SK-N-SH (cell line): ENCODE measurements at regions not wholly inside any gene's neighbourhood (a gene's known extent, or its start where the extent isn't known, plus 50 kb on each side); places are given as distances from the start of the nearest gene placed in this dataset.

Source experiments
- CTCF ChIA-PET: fragments of 300-600, 350-600 bp; formaldehyde crosslinking; extraction: SDS; loops from one replicate; lab custom pipeline; 2021; lab: Yijun Ruan, JAX
- POLR2A ChIA-PET: fragments of 350-600 bp; sonication (Branson Sonifier 250); formaldehyde crosslinking; extraction: SDS; loops from one replicate; lab custom pipeline; 2020; ENCODE audit warnings: antibody characterized with exemption, inconsistent platforms; lab: Yijun Ruan, JAX
- DNase-seq: peaks from one replicate; pipeline ENCODE4 v3.0.0; 2012
- H2AFZ ChIP-seq: fragments of 200-600 bp; sonication (generic); 2 replicates; pipeline ENCODE4 v1.8.1; 2016; ENCODE audit warnings: antibody characterized with exemption, mild to moderate bottlenecking, low read depth
- H3F3A ChIP-seq: fragments of 200-600 bp; sonication (generic); replicated peaks from 2 replicates; pipeline ENCODE3; 2016; ENCODE audit warnings: antibody characterized with exemption, mild to moderate bottlenecking; ENCODE audit not compliant: insufficient read depth
- H3K27ac ChIP-seq, 2 experiments: fragments of 200-500 bp in 1 of 2; fragments of 200-600 bp in 1 of 2; sonication (Bioruptor generic) in 1 of 2; sonication (generic), shearing (Covaris generic) in 1 of 2; 2 replicates each; pipeline versions ENCODE4 v1.5.1 to v1.6.1; 2014 to 2016; ENCODE audit warnings: low read depth in 2 of 2, inconsistent platforms in 1 of 2, low read length in 1 of 2, mild to moderate bottlenecking in 1 of 2, mixed read lengths in 1 of 2
- H3K27me3 ChIP-seq: fragments of 200-600 bp; sonication (generic), shearing (Covaris generic); 2 replicates; pipeline ENCODE4 v1.6.1; 2016; ENCODE audit warnings: mixed run types; ENCODE audit not compliant: insufficient read depth
- H3K36me3 ChIP-seq, 2 experiments: fragments of 200-500 bp in 1 of 2; fragments of 200-600 bp in 1 of 2; sonication (Bioruptor generic) in 1 of 2; sonication (generic) in 1 of 2; replicated peaks in 1 of 2; 2 replicates each; pipeline versions ENCODE3 to v1.5.1; 2014 to 2016; ENCODE audit warnings: low read length in 1 of 2, mild to moderate bottlenecking in 1 of 2; ENCODE audit not compliant: insufficient read depth in 2 of 2, control insufficient read depth in 1 of 2
- H3K4me1 ChIP-seq, 2 experiments: fragments of 200-500 bp in 1 of 2; fragments of 200-600 bp in 1 of 2; sonication (Bioruptor generic) in 1 of 2; sonication (generic), shearing (Covaris generic) in 1 of 2; 2 replicates each; pipeline versions ENCODE4 v1.5.1 to v1.6.1; 2014 to 2016; ENCODE audit warnings: low read depth in 1 of 2, low read length in 1 of 2, mixed run types in 1 of 2; ENCODE audit not compliant: insufficient read depth in 2 of 2, control insufficient read depth in 1 of 2
- H3K4me2 ChIP-seq: fragments of 200-600 bp; sonication (generic), shearing (Covaris generic); 2 replicates; pipeline ENCODE4 v1.6.1; 2017; ENCODE audit warnings: mixed run types
- H3K4me3 ChIP-seq, 2 experiments: fragments of 200-500 bp in 1 of 2; fragments of 200-600 bp in 1 of 2; sonication (Bioruptor generic) in 1 of 2; sonication (generic), shearing (Covaris generic) in 1 of 2; 2 replicates each; pipeline versions ENCODE4 v1.5.1 to v1.8.1; 2014 to 2016; ENCODE audit warnings: low read depth in 2 of 2, inconsistent platforms in 1 of 2, low read length in 1 of 2, mild to moderate bottlenecking in 1 of 2, mixed read lengths in 1 of 2, moderate library complexity in 1 of 2
- H3K79me2 ChIP-seq: fragments of 200-600 bp; sonication (generic); 2 replicates; pipeline ENCODE4 v1.8.1; 2017; ENCODE audit warnings: mild to moderate bottlenecking; ENCODE audit not compliant: insufficient read depth
- H3K9ac ChIP-seq: fragments of 200-600 bp; sonication (generic); 2 replicates; pipeline ENCODE4 v1.6.1; 2017; ENCODE audit warnings: mixed run types
- H3K9me2 ChIP-seq: fragments of 200-600 bp; sonication (generic); 2 replicates; pipeline ENCODE4 v1.6.1; 2017; ENCODE audit warnings: mixed run types
- H3K9me3 ChIP-seq: fragments of 200-600 bp; sonication (generic); 2 replicates; pipeline ENCODE4 v1.6.1; 2017; ENCODE audit warnings: mixed run types, mild to moderate bottlenecking, moderate library complexity
- H4K20me1 ChIP-seq: fragments of 200-600 bp; sonication (generic); 2 replicates; pipeline ENCODE4 v1.6.1; 2017; ENCODE audit warnings: mild to moderate bottlenecking, mixed run types; ENCODE audit not compliant: insufficient read depth
- CHD2 ChIP-seq: fragments of 150-350 bp; IDR thresholded peaks from 2 replicates; pipeline ENCODE4 v1.6.1; 2018; ENCODE audit warnings: low read length; ENCODE audit not compliant: partially characterized antibody
- CTCF ChIP-seq: fragments of 200-600 bp; sonication (generic); IDR thresholded peaks from 2 replicates; pipeline ENCODE4 v1.6.1; 2017; ENCODE audit warnings: antibody characterized with exemption, mild to moderate bottlenecking, moderate library complexity
- EP300 ChIP-seq, 2 experiments: IDR thresholded peaks; 2 replicates each; pipeline versions ENCODE4 v1.4.0 to v1.6.1; 2012; ENCODE audit warnings: borderline replicate concordance in 1 of 2, low read depth in 1 of 2, low read length in 1 of 2
- FOXJ3 ChIP-seq: sonication (generic); formaldehyde crosslinking; IDR thresholded peaks from 2 replicates; pipeline ENCODE4 v1.5.1; 2020; ENCODE audit warnings: mild to moderate bottlenecking, missing genetic modification reagents
- FOXM1 ChIP-seq: IDR thresholded peaks from 2 replicates; pipeline ENCODE4 v1.4.0; 2012; ENCODE audit warnings: low read depth, mild to moderate bottlenecking
- GABPA ChIP-seq: IDR thresholded peaks from 2 replicates; pipeline ENCODE4 v1.4.0; 2012; ENCODE audit warnings: low read depth, mild to moderate bottlenecking
- JUND ChIP-seq: IDR thresholded peaks from 2 replicates; pipeline ENCODE4 v1.4.0; 2012
- NFIC ChIP-seq: IDR thresholded peaks from 2 replicates; pipeline ENCODE4 v1.4.0; 2012; ENCODE audit warnings: borderline replicate concordance
- POLR2AphosphoS5 ChIP-seq: IDR thresholded peaks from 2 replicates; pipeline ENCODE4 v1.6.1; 2012; ENCODE audit warnings: low read depth, low read length
- RAD21 ChIP-seq: IDR thresholded peaks from 2 replicates; pipeline ENCODE4 v1.6.1; 2012; ENCODE audit warnings: mild to moderate bottlenecking, low read length
- REST ChIP-seq: IDR thresholded peaks from 2 replicates; pipeline ENCODE4 v1.6.1; 2012; ENCODE audit warnings: mild to moderate bottlenecking, low read depth, low read length, moderate library complexity
- SIN3A ChIP-seq: IDR thresholded peaks from 2 replicates; pipeline ENCODE4 v1.6.1; 2012; ENCODE audit warnings: low read depth, mild to moderate bottlenecking, low read length, moderate library complexity, borderline replicate concordance
- TAF1 ChIP-seq: IDR thresholded peaks from 2 replicates; pipeline ENCODE4 v1.6.1; 2012; ENCODE audit warnings: low read depth, mild to moderate bottlenecking, low read length, moderate library complexity, borderline replicate concordance
- USF1 ChIP-seq: IDR thresholded peaks from 2 replicates; pipeline ENCODE4 v1.4.0; 2012; ENCODE audit warnings: low read depth, borderline replicate concordance
- ZBTB33 ChIP-seq: IDR thresholded peaks from 2 replicates; pipeline ENCODE4 v1.4.0; 2012; ENCODE audit warnings: low read depth, borderline replicate concordance
- WGBS: methylation state at CpG from one replicate; pipeline ENCODE4 v1.1.6; 2017; ENCODE audit warnings: low lambda C conversion rate; 5-methylcytosine and 5-hydroxymethylcytosine counted together
- TF ChIP-seq, protein P1 (sequence below): fragments of 150-350 bp; IDR thresholded peaks from 2 replicates; pipeline ENCODE4 v1.6.1; 2017; ENCODE audit warnings: antibody characterized with exemption, low read length, low read depth, borderline replicate concordance
- TF ChIP-seq, protein P2 (sequence below): IDR thresholded peaks from 2 replicates; pipeline ENCODE4 v1.4.0; 2012; ENCODE audit warnings: low read depth

GRCh38 chr18:68399721-68400120 lies 315.2 kb downstream of the TMX3 start:
- H4K20me1 ChIP-seq = no peaks in the 10 kb centered on the region
- DNase-seq = no peak
- TF ChIP-seq FOXM1 (no peak), CTCF (no peak), CHD2 (no peak), ZBTB33 (no peak), SIN3A (no peak), NFIC (no peak), EP300 (IDR thresholded peaks at IDR 0.05; ENCODE audit: borderline replicate concordance in 1 of 2, low read depth in 1 of 2, low read length in 1 of 2) (no peak), POLR2AphosphoS5 (no peak), RAD21 (no peak), REST (no peak), JUND (no peak), GABPA (no peak), TAF1 (no peak), USF1 (no peak), FOXJ3 (CRISPR knock-in tag) (no peak)
- TF ChIP-seq, protein P1, sequence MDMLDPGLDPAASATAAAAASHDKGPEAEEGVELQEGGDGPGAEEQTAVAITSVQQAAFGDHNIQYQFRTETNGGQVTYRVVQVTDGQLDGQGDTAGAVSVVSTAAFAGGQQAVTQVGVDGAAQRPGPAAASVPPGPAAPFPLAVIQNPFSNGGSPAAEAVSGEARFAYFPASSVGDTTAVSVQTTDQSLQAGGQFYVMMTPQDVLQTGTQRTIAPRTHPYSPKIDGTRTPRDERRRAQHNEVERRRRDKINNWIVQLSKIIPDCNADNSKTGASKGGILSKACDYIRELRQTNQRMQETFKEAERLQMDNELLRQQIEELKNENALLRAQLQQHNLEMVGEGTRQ = no peak
- TF ChIP-seq, protein P2, sequence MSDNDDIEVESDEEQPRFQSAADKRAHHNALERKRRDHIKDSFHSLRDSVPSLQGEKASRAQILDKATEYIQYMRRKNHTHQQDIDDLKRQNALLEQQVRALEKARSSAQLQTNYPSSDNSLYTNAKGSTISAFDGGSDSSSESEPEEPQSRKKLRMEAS = no peak
- no peaks in the 10 kb centered on the region for H3K27me3 ChIP-seq
- H2AFZ ChIP-seq = no peak overlapping the region
- 0 out of 2 replicates have a peak, but pooled peaks cover 4% of the 10 kb centered on the region for H3K9me3 ChIP-seq
- no peak overlapping the region for H3K4me2 ChIP-seq
- no peaks in the 10 kb centered on the region for H3K36me3 ChIP-seq
- no peaks in the 10 kb centered on the region for H3K9me2 ChIP-seq
- ChIA-PET CTCF (no interaction called here), POLR2A (no interaction called here)
- H3K79me2 ChIP-seq = no peaks in the 10 kb centered on the region
- H3K27ac ChIP-seq = no peak overlapping the region
- H3F3A ChIP-seq = no peaks in the 10 kb centered on the region
- H3K4me3 ChIP-seq = no peak overlapping the region
- H3K4me1 ChIP-seq = no peaks in the 10 kb centered on the region
- H3K9ac ChIP-seq = no peak overlapping the region
- 62% methylated on average over 2 of the region's 2 CpGs for WGBS
